Transverse colon (tissue), 4 donors: ENCODE measurements at regions not wholly inside any gene's neighbourhood (a gene's known extent, or its start where the extent isn't known, plus 50 kb on each side); places are given as distances from the start of the nearest gene placed in this dataset.

ENCODE experiments used
- DNase-seq: peaks from one replicate; pipeline ENCODE4 v3.0.0-alpha.2; 2019
- H3K27ac ChIP-seq, 4 donors: fragments of 200-600 bp; sonication (generic); 2 replicates each; pipeline ENCODE4 v1.5.1; 2016 to 2018; ENCODE audit warnings: inconsistent platforms in 4 of 4
- H3K27me3 ChIP-seq: fragments of 200-600 bp; sonication (generic); 2 replicates; pipeline ENCODE4 v1.5.1; 2017; ENCODE audit warnings: inconsistent platforms
- H3K36me3 ChIP-seq, 4 donors: fragments of 200-600 bp; sonication (generic); 2 replicates each; pipeline ENCODE4 v1.5.1; 2017 to 2019; ENCODE audit warnings: inconsistent platforms in 4 of 4
- H3K4me1 ChIP-seq, 4 donors: fragments of 200-600 bp; sonication (generic); 2 replicates each; pipeline ENCODE4 v1.5.1; 2017 to 2020; ENCODE audit warnings: inconsistent platforms in 4 of 4
- H3K4me3 ChIP-seq, 4 donors: fragments of 200-600 bp; sonication (generic); 1 replicate in 1 of 4; 2 replicates in 3 of 4; pipeline versions ENCODE4 v1.5.1 to v1.6.1; 2017 to 2019; ENCODE audit warnings: inconsistent platforms in 4 of 4
- H3K9me3 ChIP-seq, 2 donors: fragments of 200-600 bp; sonication (generic); 2 replicates each; pipeline ENCODE4 v1.5.1; 2017 to 2019; ENCODE audit warnings: inconsistent platforms in 2 of 2
- EP300 ChIP-seq: sonication (generic); formaldehyde crosslinking; IDR thresholded peaks from one replicate; pipeline ENCODE4 v1.6.1; 2017; ENCODE audit warnings: antibody characterized with exemption, low read depth
- POLR2A ChIP-seq: fragments of 450-650 bp; IDR thresholded peaks from one replicate; pipeline ENCODE4 v1.6.1; 2016; ENCODE audit warnings: antibody characterized with exemption, mild to moderate bottlenecking, moderate library complexity
- POLR2AphosphoS5 ChIP-seq, 3 donors: sonication (generic); formaldehyde crosslinking; IDR thresholded peaks; one replicate each; pipeline ENCODE4 v1.6.1; 2016; ENCODE audit warnings: antibody characterized with exemption in 3 of 3
- WGBS, 2 donors: methylation state at CpG; one replicate each; pipeline ENCODE4 v1.1.5; 2018; ENCODE audit warnings: low coverage in 1 of 2; 5-methylcytosine and 5-hydroxymethylcytosine counted together
- in situ Hi-C, 4 donors: fragments of 200-750 bp; cut with MboI; loops; one replicate each; pipeline versions ENCODE4 v1.15.0 to v1.15.1; 2017; ENCODE audit warnings: low sequenced_read_pairs in 3 of 4, low pct_ligation_motif_present in 1 of 4, low pct_unique_long_range_greater_than_20kb in 1 of 4
- intact Hi-C: fragments of 100-400 bp; cut with DNase I; formaldehyde crosslinking; loops from one replicate; pipeline ENCODE4 v1.15.1; 2023; ENCODE audit warnings: low total_unique reads
- TF ChIP-seq, protein P1 (sequence below), 5 experiments: fragments of 200-600 bp in 3 of 5; fragments of 450-650 bp in 2 of 5; sonication (generic) in 3 of 5; IDR thresholded peaks; 1 replicate in 2 of 5; 2 replicates in 3 of 5; pipeline ENCODE4 v1.5.1; 2016 to 2017; ENCODE audit warnings: antibody characterized with exemption in 5 of 5, inconsistent platforms in 3 of 5, mild to moderate bottlenecking in 2 of 5, moderate library complexity in 1 of 5

DNA sequence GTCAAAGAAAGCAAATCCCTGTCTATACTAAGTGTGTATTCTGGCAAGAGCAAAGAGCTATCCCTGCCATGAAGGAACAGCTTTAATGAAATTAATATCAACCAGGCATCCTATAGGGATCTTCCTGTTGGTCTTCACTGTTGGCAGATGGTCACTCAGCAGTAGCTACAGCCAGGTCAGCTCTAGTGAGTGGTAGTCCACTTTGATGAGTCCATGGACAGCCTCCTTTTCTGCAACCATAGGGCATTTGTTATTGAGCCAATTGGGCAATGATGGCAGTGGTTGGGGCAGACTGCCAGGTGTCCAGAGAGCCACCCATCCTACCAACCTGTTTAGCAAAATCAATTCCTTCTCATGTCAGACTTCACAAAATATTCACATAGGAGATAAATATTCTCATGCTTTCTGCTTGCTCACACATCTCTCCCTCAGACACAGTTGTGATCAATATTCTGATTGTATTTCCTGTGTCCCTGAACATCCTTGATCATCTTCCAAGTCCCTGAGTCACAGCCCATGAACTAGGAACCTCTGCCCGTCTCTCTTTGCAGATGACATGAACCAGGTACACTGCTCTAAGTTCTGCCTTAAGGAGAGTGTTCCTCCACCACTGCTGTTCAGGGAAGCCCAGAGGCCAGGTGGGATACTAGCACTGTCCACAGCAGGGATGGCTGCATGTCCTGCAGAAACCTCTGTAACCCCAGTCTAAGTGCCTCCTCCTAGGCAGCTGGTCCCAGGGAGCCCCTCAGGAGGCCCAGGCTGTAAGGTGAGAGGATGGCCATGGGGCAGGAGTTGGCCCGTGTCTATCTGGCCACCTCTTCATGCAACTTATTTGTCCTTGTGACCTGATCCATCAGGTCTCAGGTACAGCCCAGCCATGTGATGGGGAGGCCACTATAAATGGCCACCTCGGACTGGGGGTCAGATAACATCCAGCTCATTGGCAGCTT, 74.2 kb upstream of the IGLL5 start:
- Histone ChIP-seq H3K4me3 (no peak overlapping the region), H3K4me1 (no peaks in the 10 kb centered on the region), H3K27ac (no peak overlapping the region), H3K36me3 (no peaks in the 10 kb centered on the region), H3K9me3 (no peaks in the 10 kb centered on the region), H3K27me3 (no peaks in the 10 kb centered on the region)
- DNase-seq: no peak
- intact Hi-C loops: no loop called here
- in situ Hi-C loops: no loop called here
- no peak for TF ChIP-seq EP300
- no peak for TF ChIP-seq POLR2A
- no peak for TF ChIP-seq POLR2AphosphoS5 (IDR thresholded peaks at IDR 0.05)
- TF ChIP-seq, protein P1, sequence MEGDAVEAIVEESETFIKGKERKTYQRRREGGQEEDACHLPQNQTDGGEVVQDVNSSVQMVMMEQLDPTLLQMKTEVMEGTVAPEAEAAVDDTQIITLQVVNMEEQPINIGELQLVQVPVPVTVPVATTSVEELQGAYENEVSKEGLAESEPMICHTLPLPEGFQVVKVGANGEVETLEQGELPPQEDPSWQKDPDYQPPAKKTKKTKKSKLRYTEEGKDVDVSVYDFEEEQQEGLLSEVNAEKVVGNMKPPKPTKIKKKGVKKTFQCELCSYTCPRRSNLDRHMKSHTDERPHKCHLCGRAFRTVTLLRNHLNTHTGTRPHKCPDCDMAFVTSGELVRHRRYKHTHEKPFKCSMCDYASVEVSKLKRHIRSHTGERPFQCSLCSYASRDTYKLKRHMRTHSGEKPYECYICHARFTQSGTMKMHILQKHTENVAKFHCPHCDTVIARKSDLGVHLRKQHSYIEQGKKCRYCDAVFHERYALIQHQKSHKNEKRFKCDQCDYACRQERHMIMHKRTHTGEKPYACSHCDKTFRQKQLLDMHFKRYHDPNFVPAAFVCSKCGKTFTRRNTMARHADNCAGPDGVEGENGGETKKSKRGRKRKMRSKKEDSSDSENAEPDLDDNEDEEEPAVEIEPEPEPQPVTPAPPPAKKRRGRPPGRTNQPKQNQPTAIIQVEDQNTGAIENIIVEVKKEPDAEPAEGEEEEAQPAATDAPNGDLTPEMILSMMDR (IDR thresholded peaks at IDR 0.05): no peak
- WGBS, 2 donors: 80 to 83% methylated on average over 1 to 3 of the region's 3 CpGs

DNA sequence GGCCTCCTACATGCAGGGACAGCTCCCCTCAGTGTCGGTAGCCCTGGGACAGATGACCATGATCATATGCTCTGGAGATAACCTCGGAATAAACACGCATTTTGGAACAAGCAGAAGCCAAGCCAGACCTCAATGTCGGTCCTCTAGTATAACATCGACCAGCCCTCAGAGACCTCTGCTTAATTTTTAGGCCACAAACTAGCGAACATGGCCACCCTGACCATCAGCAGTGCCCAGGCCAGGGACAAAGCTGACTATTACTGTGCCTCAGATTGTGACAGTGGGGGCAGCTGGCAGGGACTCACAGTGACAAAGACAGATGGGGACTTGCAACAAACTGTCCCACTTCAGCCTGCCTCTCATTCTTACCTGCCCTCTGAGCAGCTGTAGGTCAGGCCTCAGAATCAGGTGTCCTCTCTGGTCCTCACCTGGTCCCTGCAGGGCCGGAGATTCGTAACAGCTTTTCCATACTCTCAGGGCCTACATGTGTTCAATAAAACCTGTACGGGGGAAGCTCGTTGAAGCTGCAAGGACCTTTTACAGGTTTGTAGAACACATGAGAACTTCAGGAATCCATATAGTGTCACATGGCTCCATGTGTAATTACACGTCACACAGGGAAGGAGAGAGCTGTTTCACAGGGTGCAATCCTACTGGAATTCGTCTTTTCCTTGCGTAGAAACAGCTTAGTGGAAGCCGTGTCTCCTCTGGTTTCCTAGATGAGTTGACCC, 72.8 kb upstream of the IGLL5 start:
- Histone ChIP-seq H3K9me3 (no peaks in the 10 kb centered on the region), H3K27ac (no peak overlapping the region), H3K4me3 (no peak overlapping the region), H3K4me1 (no peaks in the 10 kb centered on the region), H3K36me3 (no peaks in the 10 kb centered on the region), H3K27me3 (no peaks in the 10 kb centered on the region)
- in situ Hi-C loops (no loop called here), intact Hi-C loops (no loop called here)
- DNase-seq: no peak
- TF ChIP-seq POLR2AphosphoS5 (IDR thresholded peaks at IDR 0.05) (no peak), EP300 (no peak), POLR2A (no peak)
- TF ChIP-seq, protein P1 (IDR thresholded peaks at IDR 0.05): no peak
- 90 to 100% methylated on average over 2 to 14 of the region's 14 CpGs for WGBS, 2 donors

DNA sequence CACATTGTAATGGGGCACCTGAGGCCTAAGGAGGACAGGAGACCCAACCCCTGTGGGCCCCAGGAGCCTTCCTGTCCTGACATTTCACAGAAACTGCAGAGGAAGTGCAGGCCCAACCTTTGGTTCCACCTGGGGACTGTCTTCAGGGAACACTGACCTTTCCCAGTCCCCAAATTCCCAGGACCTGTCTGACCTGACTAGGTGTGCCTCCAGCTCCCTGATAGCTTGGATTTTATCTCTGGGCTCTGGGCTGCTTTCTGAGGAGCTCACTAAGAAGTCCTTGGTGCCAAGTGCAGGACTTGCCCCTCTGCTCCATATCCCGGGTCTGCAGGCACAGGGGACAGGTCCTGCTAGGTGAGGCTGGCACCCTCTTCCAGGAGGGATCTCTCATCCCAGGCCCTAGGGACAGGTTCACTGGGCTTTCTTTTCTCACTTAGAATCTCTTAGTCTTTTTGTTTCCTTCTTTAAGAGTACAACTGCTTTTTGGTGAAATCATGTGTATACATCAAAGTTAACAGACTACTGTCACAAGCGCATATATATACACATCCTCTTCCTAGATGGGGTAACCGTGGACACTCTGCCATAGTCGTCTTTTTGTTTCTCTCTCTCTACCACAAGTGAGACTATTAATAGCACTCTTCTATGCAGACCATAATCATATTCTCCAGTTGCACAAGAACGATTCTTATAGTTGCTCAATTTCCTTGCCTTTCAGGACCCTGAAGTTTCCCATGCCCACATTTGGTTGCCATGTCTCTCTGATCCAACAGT, 72.0 kb upstream of the IGLL5 start:
- intact Hi-C loops (no loop called here), in situ Hi-C loops (no loop called here)
- Histone ChIP-seq H3K9me3 (no peaks in the 10 kb centered on the region), H3K27ac (no peak overlapping the region), H3K4me1 (no peaks in the 10 kb centered on the region), H3K27me3 (no peaks in the 10 kb centered on the region), H3K4me3 (no peak overlapping the region), H3K36me3 (no peaks in the 10 kb centered on the region)
- TF ChIP-seq POLR2A (no peak), EP300 (no peak), POLR2AphosphoS5 (IDR thresholded peaks at IDR 0.05) (no peak)
- TF ChIP-seq, protein P1 (IDR thresholded peaks at IDR 0.05): no peak
- 55 to 60% methylated on average over 4 to 5 of the region's 5 CpGs for WGBS, 2 donors
- DNase-seq: no peak

DNA sequence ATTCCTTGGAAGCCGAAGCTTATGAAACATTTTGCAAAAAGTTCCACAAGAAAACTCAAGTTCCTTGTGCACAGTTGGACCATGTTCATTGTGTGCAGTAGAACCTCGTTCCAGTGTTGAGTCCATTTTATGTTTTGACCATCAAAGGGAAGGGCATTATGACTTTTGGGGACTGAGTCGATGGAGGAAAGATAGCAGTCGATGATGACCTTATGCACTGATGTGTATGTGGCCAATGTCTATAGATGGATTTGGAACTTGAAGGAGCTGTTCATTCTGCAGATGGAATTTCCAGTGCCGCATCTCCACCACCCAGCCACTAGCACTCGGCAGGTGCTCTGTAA, 71.5 kb upstream of the IGLL5 start:
- no peak for TF ChIP-seq POLR2AphosphoS5 (IDR thresholded peaks at IDR 0.05)
- TF ChIP-seq POLR2A: no peak
- TF ChIP-seq, protein P1 (IDR thresholded peaks at IDR 0.05): no peak
- no peak for TF ChIP-seq EP300
- in situ Hi-C loops (no loop called here), intact Hi-C loops (no loop called here)
- no peak for DNase-seq
- H3K4me1 ChIP-seq: no peaks in the 10 kb centered on the region
- WGBS, 2 donors: 87 to 95% methylated on average over 6 of the region's 6 CpGs
- no peak overlapping the region for H3K4me3 ChIP-seq
- H3K27me3 ChIP-seq: no peaks in the 10 kb centered on the region
- H3K9me3 ChIP-seq: no peaks in the 10 kb centered on the region
- no peaks in the 10 kb centered on the region for H3K36me3 ChIP-seq
- no peak overlapping the region for H3K27ac ChIP-seq
